Activated T-cell treated with anti-CD3 and anti-CD28 coated beads for 24 hours (primary cell): ENCODE measurements at regions not wholly inside any gene's neighbourhood (a gene's known extent, or its start where the extent isn't known, plus 50 kb on each side); places are given as distances from the start of the nearest gene placed in this dataset.

Source experiments
- DNase-seq: peaks from one replicate; pipeline ENCODE4 v3.0.0-alpha.2; 2020; ENCODE audit warnings: low read depth

- no peak for DNase-seq
Observed at GRCh38 chr22:49051491-49052022, 776.1 kb downstream of the BRD1 start.

GRCh38 chr22:49049691-49050090 is 778.0 kb downstream of the BRD1 start:
- no peak for DNase-seq

- DNase-seq, result no peak
Observed at GRCh38 chr22:49048591-49048990, 779.1 kb downstream of the BRD1 start.

GRCh38 chr22:49047447-49047846 is 780.2 kb downstream of the BRD1 start:
- DNase-seq, result no peak

GRCh38 chr22:49046546-49047361 is 780.9 kb downstream of the BRD1 start:
- DNase-seq, result peak; percentile 23

- no peak for DNase-seq
Observed at GRCh38 chr22:49046000-49046545, 781.6 kb downstream of the BRD1 start.

- DNase-seq, result no peak
Observed at GRCh38 chr22:49045276-49045675, 782.4 kb downstream of the BRD1 start.

- DNase-seq, result no peak
Observed at GRCh38 chr22:49044776-49045175, 782.9 kb downstream of the BRD1 start.

GRCh38 chr22:49044091-49044490 is 783.6 kb downstream of the BRD1 start:
- DNase-seq, result no peak

GRCh38 chr22:49042877-49043859 is 784.5 kb downstream of the BRD1 start:
- DNase-seq, result no peak

- no peak for DNase-seq
Observed at GRCh38 chr22:49042066-49042465, 785.6 kb downstream of the BRD1 start.

- no peak for DNase-seq
Observed at GRCh38 chr22:49040754-49041467, 786.8 kb downstream of the BRD1 start.

GRCh38 chr22:49040111-49040510 is 787.6 kb downstream of the BRD1 start:
- DNase-seq, result no peak

- DNase-seq, result no peak
Observed at GRCh38 chr22:49039625-49040024, 788.0 kb downstream of the BRD1 start.

GRCh38 chr22:49037701-49038245 is 789.9 kb downstream of the BRD1 start:
- DNase-seq, result no peak

GRCh38 chr22:49036513-49036912 is 791.2 kb downstream of the BRD1 start:
- DNase-seq, result no peak

GRCh38 chr22:49035818-49036457 is 791.7 kb downstream of the BRD1 start:
- no peak for DNase-seq

- DNase-seq, result no peak
Observed at GRCh38 chr22:49034836-49035817, 792.5 kb downstream of the BRD1 start.

GRCh38 chr22:49033616-49034015 is 794.1 kb downstream of the BRD1 start:
- DNase-seq, result no peak

GRCh38 chr22:49032821-49033220 is 794.9 kb downstream of the BRD1 start:
- DNase-seq, result no peak
